GM12878 (cell line): ENCODE measurements at regions not wholly inside any gene's neighbourhood (a gene's known extent, or its start where the extent isn't known, plus 50 kb on each side); places are given as distances from the start of the nearest gene placed in this dataset.

ENCODE experiments used
- ATAC-seq: fragments of 200-7000 bp; cut with Tn5 transposase; 3 replicates; pipeline ENCODE4 v1.9.1; 2020; ENCODE audit warnings: mild to moderate bottlenecking, moderate library complexity
- BruUV-seq: library from RNA; stranded (reverse); fragments of 400-500 nt; replicated peaks from 2 replicates; lab custom pipeline; 2021; lab: Mats Ljungman, UMichigan
- CTCF ChIA-PET: fragments of 300-600 bp; sonication (Branson Sonifier 250); formaldehyde crosslinking; extraction: SDS; loops from one replicate; lab custom pipeline; 2021; ENCODE audit warnings: inconsistent platforms; lab: Yijun Ruan, JAX
- POLR2A ChIA-PET: fragments of 350-600 bp; formaldehyde crosslinking; extraction: SDS; loops from one replicate; lab custom pipeline; 2021; ENCODE audit warnings: inconsistent platforms; lab: Charles Lee
- RAD21 ChIA-PET: fragments of 300-600 bp; sonication (Branson Sonifier 250); formaldehyde crosslinking; loops from one replicate; lab custom pipeline; 2023; ENCODE audit warnings: antibody characterized with exemption; ENCODE audit not compliant: unreplicated experiment; lab: Charles Lee
- SMC1A ChIA-PET: fragments of 300-600 bp; sonication (Branson Sonifier 250); formaldehyde crosslinking; loops from one replicate; lab custom pipeline; 2023; ENCODE audit not compliant: unreplicated experiment, uncharacterized antibody; lab: Charles Lee
- DNase-seq: peaks from one replicate; pipeline ENCODE4 v3.0.0-alpha.2; 2011; ENCODE audit warnings: low read depth, low spot score
- FAIRE-seq: peaks from 3 replicates; lab custom pipeline; 2011; peaks lifted over from hg19 to GRCh38; lab: Jason Lieb, UNC
- H2AFZ ChIP-seq: 2 replicates; pipeline ENCODE4 v1.6.0; 2011; ENCODE audit warnings: low read depth, low read length, control low read depth; ENCODE audit not compliant: control insufficient read depth
- H3K27ac ChIP-seq: 2 replicates; pipeline ENCODE4 v1.5.1; 2011; ENCODE audit warnings: control low read depth; ENCODE audit not compliant: control insufficient read depth, insufficient read depth
- H3K27me3 ChIP-seq, 2 experiments: replicated peaks in 1 of 2; 2 replicates each; pipeline versions ENCODE4 v1.6.0 to v1.6.1; 2011; ENCODE audit warnings: low read length in 1 of 2; ENCODE audit not compliant: control insufficient read depth in 2 of 2, insufficient read depth in 2 of 2
- H3K36me3 ChIP-seq, 2 experiments: 2 replicates each; pipeline ENCODE4 v1.5.1; 2011; ENCODE audit warnings: low read length in 1 of 2; ENCODE audit not compliant: control insufficient read depth in 2 of 2, insufficient read depth in 2 of 2
- H3K4me1 ChIP-seq: 2 replicates; pipeline ENCODE4 v1.6.1; 2011; ENCODE audit warnings: mild to moderate bottlenecking, low read length, moderate library complexity, mixed read lengths; ENCODE audit not compliant: control insufficient read depth, insufficient read depth
- H3K4me2 ChIP-seq: 2 replicates; pipeline ENCODE4 v1.6.0; 2011; ENCODE audit warnings: control low read depth; ENCODE audit not compliant: control insufficient read depth, insufficient read depth
- H3K4me3 ChIP-seq: fragments of 200-600 bp; sonication (generic); 2 replicates; pipeline ENCODE4 v1.5.1; 2016
- H3K79me2 ChIP-seq: 2 replicates; pipeline ENCODE4 v1.6.0; 2011; ENCODE audit warnings: low read length; ENCODE audit not compliant: control insufficient read depth, insufficient read depth
- H3K9ac ChIP-seq: 2 replicates; pipeline ENCODE4 v1.8.0; 2011; ENCODE audit warnings: low read length, control low read depth, mixed read lengths; ENCODE audit not compliant: control insufficient read depth, insufficient read depth
- H3K9me3 ChIP-seq: replicated peaks from 3 replicates; pipeline ENCODE4 v1.5.1; 2011; ENCODE audit warnings: mild to moderate bottlenecking, low read length; ENCODE audit not compliant: control insufficient read depth, insufficient read depth
- H4K20me1 ChIP-seq: 2 replicates; pipeline ENCODE4 v1.6.0; 2011; ENCODE audit not compliant: control insufficient read depth, insufficient read depth
- BCL3 ChIP-seq: IDR thresholded peaks from 2 replicates; pipeline ENCODE4 v1.6.1; 2011; ENCODE audit warnings: borderline replicate concordance, low read depth, mild to moderate bottlenecking, moderate library complexity, low read length; ENCODE audit not compliant: insufficient read depth, poor library complexity, severe bottlenecking
- CHD1 ChIP-seq: IDR thresholded peaks from 2 replicates; pipeline ENCODE4 v1.6.1; 2012; ENCODE audit warnings: low read depth, low read length, improper control_type of control experiment
- FOXM1 ChIP-seq: IDR thresholded peaks from 2 replicates; pipeline ENCODE4 v1.6.1; 2012; ENCODE audit warnings: low read depth, mild to moderate bottlenecking, inconsistent platforms, low read length, moderate library complexity
- JUNB ChIP-seq: IDR thresholded peaks from 2 replicates; pipeline ENCODE4 v1.6.1; 2016; ENCODE audit warnings: antibody characterized with exemption, mild to moderate bottlenecking
- KAT2A ChIP-seq: conservative IDR thresholded peaks from 2 replicates; pipeline ENCODE4 v1.6.1; 2011; ENCODE audit warnings: low read depth, low read length; ENCODE audit not compliant: control insufficient read depth
- LARP7 ChIP-seq: fragments of 450-650 bp; IDR thresholded peaks from 2 replicates; pipeline ENCODE4 v1.6.1; 2017; ENCODE audit warnings: mild to moderate bottlenecking
- MAX ChIP-seq: IDR thresholded peaks from 2 replicates; pipeline ENCODE4 v1.6.1; 2012; ENCODE audit warnings: low read depth, low read length, improper control_type of control experiment
- PML ChIP-seq: IDR thresholded peaks from 2 replicates; pipeline ENCODE4 v1.6.1; 2012; ENCODE audit warnings: low read length, inconsistent platforms
- SIX5 ChIP-seq: IDR thresholded peaks from 2 replicates; pipeline ENCODE4 v1.6.1; 2011; ENCODE audit warnings: mild to moderate bottlenecking, low read depth, low read length, moderate library complexity; ENCODE audit not compliant: severe bottlenecking
- SMC3 ChIP-seq: IDR thresholded peaks from 2 replicates; pipeline ENCODE4 v1.6.1; 2011; ENCODE audit warnings: low read length, improper control_type of control experiment, borderline replicate concordance
- SUZ12 ChIP-seq: fragments of 200-600 bp; sonication (generic); IDR thresholded peaks from one replicate; pipeline ENCODE4 v1.6.1; 2018; ENCODE audit warnings: antibody characterized with exemption, mild to moderate bottlenecking; ENCODE audit not compliant: unreplicated experiment
- ZBED1 ChIP-seq: IDR thresholded peaks from 2 replicates; pipeline ENCODE4 v1.6.1; 2016; ENCODE audit warnings: borderline replicate concordance
- WGBS: methylation state at CpG from one replicate; pipeline ENCODE4 v1.1.6; 2016; ENCODE audit warnings: low lambda C conversion rate; ENCODE audit not compliant: insufficient replicate concordance, insufficient coverage; ENCODE audit errors: missing lambda C conversion rate; 5-methylcytosine and 5-hydroxymethylcytosine counted together
- in situ Hi-C: fragments of 300-500 bp; cut with MboI; formaldehyde crosslinking; loops from 9 replicates; pipeline ENCODE4 v1.14.3; 2018; ENCODE audit warnings: mixed read lengths
- intact Hi-C: fragments of 100-400 bp; cut with micrococcal nuclease; formaldehyde crosslinking; loops from one replicate; pipeline ENCODE4 v1.14.2; 2022; ENCODE audit not compliant: unreplicated experiment

GRCh38 chr1:187871177-187871845 lies 1042.6 kb downstream of the PLA2G4A start (continued):
- TF ChIP-seq SMC3 (no peak), MAX (no peak)

GRCh38 chr1:187872550-187872949 lies 1043.8 kb downstream of the PLA2G4A start:
- no peak overlapping the region for H3K9ac ChIP-seq
- RAD21 ChIA-PET: no interaction called here
- no peak overlapping the region for H3K4me3 ChIP-seq
- H3K27ac ChIP-seq: no peak overlapping the region
- POLR2A ChIA-PET: no interaction called here
- no peaks in the 10 kb centered on the region for H3K36me3 ChIP-seq
- WGBS: 5% methylated on average over 3 of the region's 3 CpGs
- no TSS peak for BruUV-seq
- H3K9me3 ChIP-seq: no peaks in the 10 kb centered on the region
- no peak for TF ChIP-seq JUNB
- TF ChIP-seq ZBED1: no peak
- no peak for TF ChIP-seq KAT2A
- no peak for TF ChIP-seq PML
- TF ChIP-seq LARP7: no peak
- no peak for TF ChIP-seq BCL3
- TF ChIP-seq SIX5: no peak
- TF ChIP-seq SUZ12: no peak
- TF ChIP-seq CHD1: no peak
- TF ChIP-seq FOXM1: no peak
- ATAC-seq (no peak), DNase-seq (no peak), FAIRE-seq (no peak)
- intact Hi-C loops: no loop called here
- no peak overlapping the region for H3K4me2 ChIP-seq
- H3K27me3 ChIP-seq: no peaks in the 10 kb centered on the region
- CTCF ChIA-PET: no interaction called here
- no peaks in the 10 kb centered on the region for H3K79me2 ChIP-seq
- in situ Hi-C loops: no loop called here
- SMC1A ChIA-PET: interaction anchor here (1.1 kb wide), 1 partner anchor 11 kb away, joined by 4 read pairs; no protein-coding TSS in a partner anchor
- no peaks in the 10 kb centered on the region for H3K4me1 ChIP-seq
- H4K20me1 ChIP-seq: no peaks in the 10 kb centered on the region
- H2AFZ ChIP-seq: no peak overlapping the region
